Renal cortical epithelial cell (primary cell): ENCODE measurements at regions not wholly inside any gene's neighbourhood (a gene's known extent, or its start where the extent isn't known, plus 50 kb on each side); places are given as distances from the start of the nearest gene placed in this dataset.
"Not testable (repeated sequence)": the region's sequence is repeated elsewhere in the genome, so short reads cannot be mapped to it uniquely, and the experiment has no call there.

Source experiments
- DNase-seq: peaks from one replicate; pipeline ENCODE4 v3.0.0-alpha.2; 2011; ENCODE audit warnings: low read depth

GRCh38 chr1:82778612-82779011 lies 977.9 kb downstream of the ADGRL2 start:
- DNase-seq, result peak; percentile 4

- no peak for DNase-seq
These were observed 976.5 kb downstream of the ADGRL2 start for GRCh38 chr1:82777240-82777639.

- not testable (repeated sequence) for DNase-seq
These were observed 976.0 kb downstream of the ADGRL2 start for GRCh38 chr1:82776730-82777129.

GRCh38 chr1:82775406-82776000 lies 974.8 kb downstream of the ADGRL2 start:
- peak; percentile 4 for DNase-seq

- DNase-seq, result peak; percentile 49
These were observed 962.2 kb downstream of the ADGRL2 start for GRCh38 chr1:82762829-82763532.

- no peak for DNase-seq
These were observed 958.3 kb downstream of the ADGRL2 start for GRCh38 chr1:82759035-82759434.

GRCh38 chr1:82755671-82756070 lies 954.9 kb downstream of the ADGRL2 start:
- DNase-seq, result no peak

- DNase-seq, result no peak
These were observed 954.5 kb downstream of the ADGRL2 start for GRCh38 chr1:82755191-82755590.

- DNase-seq, result no peak
These were observed 951.3 kb downstream of the ADGRL2 start for GRCh38 chr1:82752046-82752445.

GRCh38 chr1:82733645-82734044 lies 932.9 kb downstream of the ADGRL2 start:
- no peak for DNase-seq

- DNase-seq, result peak; percentile 3
These were observed 930.5 kb downstream of the ADGRL2 start for GRCh38 chr1:82731216-82731615.

- DNase-seq, result no peak
These were observed 927.5 kb downstream of the ADGRL2 start for GRCh38 chr1:82728206-82728605.

GRCh38 chr1:82724246-82724645 lies 923.5 kb downstream of the ADGRL2 start:
- DNase-seq, result no peak

- DNase-seq, result peak; percentile 14
These were observed 921.9 kb downstream of the ADGRL2 start for GRCh38 chr1:82722608-82723007.

GRCh38 chr1:82721702-82722101 lies 921.0 kb downstream of the ADGRL2 start:
- no peak for DNase-seq

GRCh38 chr1:82718719-82719419 lies 918.1 kb downstream of the ADGRL2 start:
- no peak for DNase-seq

GRCh38 chr1:82710091-82710490 lies 909.4 kb downstream of the ADGRL2 start:
- no peak for DNase-seq

GRCh38 chr1:82707681-82708080 lies 906.9 kb downstream of the ADGRL2 start:
- DNase-seq, result no peak

- DNase-seq, result no peak
These were observed 906.0 kb downstream of the ADGRL2 start for GRCh38 chr1:82706741-82707140.

- no peak for DNase-seq
These were observed 904.2 kb downstream of the ADGRL2 start for GRCh38 chr1:82704966-82705365.

- DNase-seq, result no peak
These were observed 903.7 kb downstream of the ADGRL2 start for GRCh38 chr1:82704393-82704792.

- DNase-seq, result no peak
These were observed 903.2 kb downstream of the ADGRL2 start for GRCh38 chr1:82703951-82704350.

GRCh38 chr1:82700476-82700875 lies 899.7 kb downstream of the ADGRL2 start:
- no peak for DNase-seq
